ENCODE measurements at regions not wholly inside any gene's neighbourhood (a gene's known extent, or its start where the extent isn't known, plus 50 kb on each side); places are given as distances from the start of the nearest gene placed in this dataset.

DNA sequence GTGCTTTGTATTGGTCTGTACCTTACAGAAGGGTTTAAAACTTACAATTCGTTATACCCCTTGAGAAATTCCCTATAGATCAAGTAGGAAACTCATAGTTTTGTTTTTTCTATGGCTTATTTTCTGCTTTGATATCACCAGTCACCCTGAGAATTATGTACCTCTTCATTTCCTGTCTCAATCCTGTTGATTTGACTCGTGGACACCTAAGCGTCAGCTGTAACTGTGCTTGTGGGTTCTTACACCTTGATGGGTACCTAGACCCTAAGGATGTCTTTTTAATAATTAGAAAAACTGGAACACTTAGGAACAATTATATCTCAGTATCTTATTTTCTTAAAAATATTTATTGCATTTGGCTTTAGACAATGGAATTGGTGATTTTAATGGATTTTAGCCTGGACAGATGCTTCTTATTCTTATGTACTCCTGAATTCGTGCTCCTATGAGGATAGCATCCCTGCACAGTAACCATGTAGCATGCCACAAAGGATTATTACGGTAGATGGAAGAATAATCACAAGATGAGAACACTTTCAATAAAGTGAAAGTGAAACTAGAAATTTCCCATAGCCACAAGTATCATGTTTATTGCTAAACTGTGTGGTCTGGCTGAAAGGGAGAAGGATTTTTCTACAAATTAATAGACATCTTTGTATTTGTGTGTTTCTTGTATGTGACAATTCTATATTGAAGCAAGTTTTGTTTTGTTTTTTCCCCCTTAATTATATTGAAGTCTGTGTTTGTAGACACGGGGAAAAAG lies 1920.3 kb upstream of the WWC1 start:
- TF ChIP-seq, protein P1, sequence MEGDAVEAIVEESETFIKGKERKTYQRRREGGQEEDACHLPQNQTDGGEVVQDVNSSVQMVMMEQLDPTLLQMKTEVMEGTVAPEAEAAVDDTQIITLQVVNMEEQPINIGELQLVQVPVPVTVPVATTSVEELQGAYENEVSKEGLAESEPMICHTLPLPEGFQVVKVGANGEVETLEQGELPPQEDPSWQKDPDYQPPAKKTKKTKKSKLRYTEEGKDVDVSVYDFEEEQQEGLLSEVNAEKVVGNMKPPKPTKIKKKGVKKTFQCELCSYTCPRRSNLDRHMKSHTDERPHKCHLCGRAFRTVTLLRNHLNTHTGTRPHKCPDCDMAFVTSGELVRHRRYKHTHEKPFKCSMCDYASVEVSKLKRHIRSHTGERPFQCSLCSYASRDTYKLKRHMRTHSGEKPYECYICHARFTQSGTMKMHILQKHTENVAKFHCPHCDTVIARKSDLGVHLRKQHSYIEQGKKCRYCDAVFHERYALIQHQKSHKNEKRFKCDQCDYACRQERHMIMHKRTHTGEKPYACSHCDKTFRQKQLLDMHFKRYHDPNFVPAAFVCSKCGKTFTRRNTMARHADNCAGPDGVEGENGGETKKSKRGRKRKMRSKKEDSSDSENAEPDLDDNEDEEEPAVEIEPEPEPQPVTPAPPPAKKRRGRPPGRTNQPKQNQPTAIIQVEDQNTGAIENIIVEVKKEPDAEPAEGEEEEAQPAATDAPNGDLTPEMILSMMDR (IDR thresholded peaks at IDR 0.05) = no peak
- TF ChIP-seq ZFX (IDR thresholded peaks at IDR 0.05; ENCODE audit: borderline replicate concordance) = no peak
